ENCODE measurements at regions not wholly inside any gene's neighbourhood (a gene's known extent, or its start where the extent isn't known, plus 50 kb on each side); places are given as distances from the start of the nearest gene placed in this dataset.

- CTCF ChIA-PET, result interaction anchor here (1.4 kb wide), 1 partner anchor 10 kb away, joined by 4 read pairs; no protein-coding TSS in a partner anchor
Measured at GRCh38 chr5:175820230-175820629, 51.1 kb upstream of the CPLX2 start.

More at GRCh38 chr5:175820230-175820629, 51.1 kb upstream of the CPLX2 start:
- POLR2A ChIA-PET, result no interaction called here
- DNase-seq (ENCODE audit: low read depth), result no peak
- no peaks in the 10 kb centered on the region; the same call in 1 of the 2 replicates for H3K27me3 ChIP-seq (ENCODE audit: control insufficient read depth, insufficient read depth, low read length)
- H3K36me3 ChIP-seq (ENCODE audit: control insufficient read depth, insufficient read depth, low read length), result no peaks in the 10 kb centered on the region
- TF ChIP-seq CTCF (IDR thresholded peaks at IDR 0.05; ENCODE audit: insufficient read depth, low read depth, low read length), result no peak
- H3K4me3 ChIP-seq (ENCODE audit: low read depth, low read length), result no peak overlapping the region
